Pancreas (tissue), 10 donors: ENCODE measurements at regions not wholly inside any gene's neighbourhood (a gene's known extent, or its start where the extent isn't known, plus 50 kb on each side); places are given as distances from the start of the nearest gene placed in this dataset.

ENCODE experiments used
- ATAC-seq, 4 donors: fragments of 200-7000 bp; cut with Tn5 transposase; one replicate each; pipeline versions ENCODE4 v1.8.0 to v1.9.1; 2020; ENCODE audit warnings: mild to moderate bottlenecking in 4 of 4, moderate library complexity in 4 of 4
- DNase-seq, 6 donors: peaks; one replicate each; pipeline ENCODE4 v3.0.0-alpha.2; 2020
- FAIRE-seq: peaks from 2 replicates; lab custom pipeline; 2012; peaks lifted over from hg19 to GRCh38; lab: Jason Lieb, UNC
- H3K27ac ChIP-seq, 4 donors: fragments of 200-600 bp; sonication (generic); 1 replicate in 3 of 4; 2 replicates in 1 of 4; pipeline versions ENCODE4 v1.5.0 to v1.8.0; 2020
- H3K27me3 ChIP-seq, 4 donors: fragments of 200-600 bp; one replicate each; pipeline ENCODE4 v1.8.0; 2021
- H3K36me3 ChIP-seq, 3 donors: fragments of 200-600 bp; sonication (generic) in 1 of 3; one replicate each; pipeline versions ENCODE4 v1.5.0 to v1.8.0; 2020 to 2021
- H3K4me1 ChIP-seq, 3 donors: fragments of 200-600 bp; one replicate each; pipeline ENCODE4 v1.8.0; 2021
- H3K4me3 ChIP-seq, 4 donors: fragments of 200-600 bp; sonication (generic) in 2 of 4; one replicate each; pipeline versions ENCODE4 v1.5.0 to v1.8.0; 2020 to 2021
- H3K9me3 ChIP-seq, 4 donors: fragments of 200-600 bp; one replicate each; pipeline ENCODE4 v1.8.0; 2021
- WGBS, 2 donors: extraction: QIAGEN DNeasy Blood & Tissue Kit; methylation state at CpG; one replicate each; pipeline ENCODE4 v1.1.7; 2013; 5-methylcytosine and 5-hydroxymethylcytosine counted together
- intact Hi-C, 3 donors: fragments of 100-400 bp; cut with DNase I; formaldehyde crosslinking; loops; one replicate each; pipeline versions ENCODE4 v1.11.1 to v1.14.2; 2022
- TF ChIP-seq, protein P1 (sequence below), 4 donors: fragments of 200-600 bp; sonication (generic) in 3 of 4; IDR thresholded peaks; one replicate each; pipeline versions ENCODE4 v1.5.0 to v1.8.0; 2021; ENCODE audit warnings: antibody characterized with exemption in 4 of 4
- donor health status: healthy with polysubstance abuse.
- donor health status: DM: no; HTN: no; CAD: no; lungs with moderate emphysema.
- donor health status: DM: no; HTN: no; CAD: no.
- donor health status: control.
- donor health status: control.
- donor health status: Bipolar disorder and iron deficiency.
- donor health status: DM: yes; HTN: yes; CAD: no.
- donor health status: DM: no; HTN: no; CAD: no.
- donor health status: DM: no; HTN: no; CAD: no.
- donor health status: DM: yes; HTN: yes; CAD: no.

DNA sequence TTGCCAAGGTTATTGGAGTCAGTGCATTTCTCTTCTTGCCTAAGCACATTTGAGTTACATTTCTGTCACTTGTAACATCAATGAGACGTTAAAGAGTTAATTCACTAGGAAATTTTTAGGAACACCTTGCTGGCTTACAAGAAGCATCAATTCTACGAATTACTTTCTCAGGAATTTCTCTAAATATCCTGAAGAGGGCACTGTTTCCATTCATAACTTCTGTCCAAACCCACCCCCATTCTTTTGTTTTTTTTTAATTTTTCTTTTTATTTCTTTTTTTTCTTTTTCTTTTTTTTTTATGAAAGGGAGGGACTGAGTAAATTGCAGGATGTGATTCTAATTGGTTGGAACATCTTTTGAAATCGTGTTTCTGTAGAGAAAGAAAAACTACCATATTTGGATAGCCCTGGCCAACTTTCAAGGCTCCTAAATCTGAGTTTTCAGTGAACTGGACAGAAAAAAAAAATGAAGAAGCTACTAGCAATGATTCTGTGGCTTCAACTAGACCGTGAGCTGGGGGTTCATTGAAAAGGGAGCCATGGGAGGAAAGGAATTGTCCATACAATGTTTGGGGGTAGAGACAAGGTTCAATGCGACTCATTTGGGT is 285.3 kb downstream of the DAD1 start:
- ATAC-seq (no peak), FAIRE-seq (peak; percentile 57), DNase-seq (no peak)
- Histone ChIP-seq H3K36me3 (no peaks in the 10 kb centered on the region), H3K4me3 (no peak overlapping the region), H3K4me1 (no peaks in the 10 kb centered on the region), H3K27me3 (no peaks in the 10 kb centered on the region), H3K9me3 (no peaks in the 10 kb centered on the region), H3K27ac (no peak overlapping the region)
- TF ChIP-seq, protein P1, sequence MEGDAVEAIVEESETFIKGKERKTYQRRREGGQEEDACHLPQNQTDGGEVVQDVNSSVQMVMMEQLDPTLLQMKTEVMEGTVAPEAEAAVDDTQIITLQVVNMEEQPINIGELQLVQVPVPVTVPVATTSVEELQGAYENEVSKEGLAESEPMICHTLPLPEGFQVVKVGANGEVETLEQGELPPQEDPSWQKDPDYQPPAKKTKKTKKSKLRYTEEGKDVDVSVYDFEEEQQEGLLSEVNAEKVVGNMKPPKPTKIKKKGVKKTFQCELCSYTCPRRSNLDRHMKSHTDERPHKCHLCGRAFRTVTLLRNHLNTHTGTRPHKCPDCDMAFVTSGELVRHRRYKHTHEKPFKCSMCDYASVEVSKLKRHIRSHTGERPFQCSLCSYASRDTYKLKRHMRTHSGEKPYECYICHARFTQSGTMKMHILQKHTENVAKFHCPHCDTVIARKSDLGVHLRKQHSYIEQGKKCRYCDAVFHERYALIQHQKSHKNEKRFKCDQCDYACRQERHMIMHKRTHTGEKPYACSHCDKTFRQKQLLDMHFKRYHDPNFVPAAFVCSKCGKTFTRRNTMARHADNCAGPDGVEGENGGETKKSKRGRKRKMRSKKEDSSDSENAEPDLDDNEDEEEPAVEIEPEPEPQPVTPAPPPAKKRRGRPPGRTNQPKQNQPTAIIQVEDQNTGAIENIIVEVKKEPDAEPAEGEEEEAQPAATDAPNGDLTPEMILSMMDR (IDR thresholded peaks at IDR 0.05) = peak in 2 of 4 donors; percentile 14 to 36
- intact Hi-C loops = no loop called here
- WGBS, 2 donors = 30% methylated on average over 5 of the region's 5 CpGs

DNA sequence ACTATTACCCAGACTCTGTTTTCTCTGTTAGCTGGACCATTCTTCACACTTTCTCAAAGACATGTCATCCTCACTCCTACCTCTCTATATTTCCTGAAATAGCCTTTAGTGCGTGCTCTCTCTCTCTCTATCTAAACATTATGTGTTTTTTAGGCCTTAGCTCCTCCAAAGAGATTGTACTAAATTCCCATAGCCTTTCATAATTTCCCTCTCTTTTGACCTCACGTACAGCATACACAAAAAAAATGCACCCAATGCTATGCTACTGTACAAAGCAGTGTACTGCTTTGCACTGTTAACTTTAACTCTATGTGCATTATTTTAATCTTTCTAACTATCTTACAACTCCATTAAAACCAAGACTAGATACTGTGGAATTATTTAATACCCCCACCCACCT is 288.4 kb downstream of the DAD1 start:
- TF ChIP-seq, protein P1 (IDR thresholded peaks at IDR 0.05) = no peak
- Histone ChIP-seq H3K27ac (no peak overlapping the region), H3K9me3 (no peaks in the 10 kb centered on the region), H3K4me3 (no peak overlapping the region), H3K36me3 (no peaks in the 10 kb centered on the region), H3K27me3 (no peaks in the 10 kb centered on the region), H3K4me1 (peaks cover 0 to 3% (median 0%) of the 10 kb centered on the region in 3 donors)
- intact Hi-C loops = no loop called here
- FAIRE-seq (no peak), DNase-seq (no peak), ATAC-seq (no peak)
- 64 to 83% methylated on average over 2 of the region's 2 CpGs for WGBS, 2 donors

DNA sequence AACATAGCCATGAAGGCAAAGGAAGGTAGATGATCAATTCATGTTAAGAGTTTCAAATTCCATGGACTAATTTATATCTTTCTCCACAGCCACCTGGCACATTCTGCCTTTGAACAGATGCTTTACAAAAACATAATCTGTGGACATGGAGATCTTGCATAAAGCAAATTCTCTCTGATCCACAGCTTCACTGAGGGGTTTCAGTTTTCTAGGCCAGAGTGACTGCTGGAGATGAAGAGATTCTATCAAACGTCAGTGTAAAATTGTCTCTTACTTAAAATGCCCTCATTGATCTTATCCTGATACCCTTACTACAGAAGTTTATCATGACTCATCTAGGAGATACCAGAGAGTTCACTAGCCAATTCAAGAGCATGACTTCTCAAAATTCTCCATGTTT is 291.6 kb downstream of the DAD1 start:
- no peaks in the 10 kb centered on the region for H3K9me3 ChIP-seq
- H3K4me3 ChIP-seq = no peak overlapping the region
- TF ChIP-seq, protein P1 (IDR thresholded peaks at IDR 0.05) = no peak
- FAIRE-seq = no peak
- peaks cover 0 to 3% (median 0%) of the 10 kb centered on the region in 3 donors for H3K4me1 ChIP-seq
- no peak overlapping the region for H3K27ac ChIP-seq
- ATAC-seq = no peak
- DNase-seq = no peak
- 17 to 25% methylated on average over 1 of the region's 1 CpG for WGBS, 2 donors
- intact Hi-C loops = no loop called here
- H3K36me3 ChIP-seq = no peaks in the 10 kb centered on the region
- H3K27me3 ChIP-seq = no peaks in the 10 kb centered on the region

DNA sequence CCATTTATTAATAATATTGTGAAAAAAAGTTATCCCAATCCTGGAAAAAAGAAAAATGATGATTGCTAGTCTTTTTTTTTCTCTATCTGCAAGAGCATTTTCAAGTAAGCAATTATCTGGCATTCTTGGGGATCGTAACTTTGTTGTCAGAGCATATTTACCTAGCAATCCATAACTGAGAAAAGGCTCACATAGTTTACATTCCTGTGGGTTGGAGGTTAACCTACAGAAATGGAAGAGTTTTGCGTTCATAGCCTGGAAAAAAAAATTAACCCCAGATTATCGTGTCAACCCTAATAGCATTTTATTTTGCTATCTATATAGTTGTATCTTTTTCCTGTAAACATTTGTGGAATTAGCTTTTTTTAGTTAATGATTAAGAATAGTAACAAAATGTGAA is 292.3 kb downstream of the DAD1 start:
- 4 to 6% methylated on average over 3 of the region's 3 CpGs for WGBS, 2 donors
- no peak overlapping the region for H3K4me3 ChIP-seq
- TF ChIP-seq, protein P1 (IDR thresholded peaks at IDR 0.05) = no peak
- H3K27ac ChIP-seq = no peak overlapping the region
- H3K27me3 ChIP-seq = no peaks in the 10 kb centered on the region
- H3K9me3 ChIP-seq = no peaks in the 10 kb centered on the region
- peaks cover 0 to 3% (median 0%) of the 10 kb centered on the region in 3 donors for H3K4me1 ChIP-seq
- DNase-seq (no peak), FAIRE-seq (no peak), ATAC-seq (peak in 3 of 4 donors; percentile 41 to 66 (median 54))
- intact Hi-C loops = no loop called here
- H3K36me3 ChIP-seq = no peaks in the 10 kb centered on the region

DNA sequence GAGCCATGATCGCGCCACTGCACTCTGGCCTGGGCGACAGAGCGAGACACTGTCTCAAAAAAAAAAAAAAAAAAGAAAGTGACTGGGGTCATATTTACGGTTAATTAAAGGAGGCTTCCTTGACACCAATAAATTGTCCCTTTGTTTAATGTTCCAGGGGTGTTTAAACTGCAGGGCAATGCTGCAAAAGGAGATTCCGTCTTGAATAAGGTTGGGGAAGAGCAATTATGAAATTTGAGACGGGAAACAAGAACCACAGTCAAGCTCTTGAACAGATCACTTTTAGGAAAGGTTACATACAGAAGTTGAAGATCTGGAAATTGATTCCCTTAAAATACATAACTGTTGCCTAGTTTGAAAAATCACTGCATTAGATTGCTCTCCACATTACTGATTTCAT is 292.9 kb downstream of the DAD1 start:
- intact Hi-C loops = no loop called here

More for the DNA sequence above, 292.9 kb downstream of the DAD1 start:
- 59 to 63% methylated on average over 7 of the region's 7 CpGs for WGBS, 2 donors
- TF ChIP-seq, protein P1 (IDR thresholded peaks at IDR 0.05) = no peak
- ATAC-seq (no peak), FAIRE-seq (no peak), DNase-seq (no peak)
- no peaks in the 10 kb centered on the region for H3K36me3 ChIP-seq
- H3K4me3 ChIP-seq = no peak overlapping the region
- peaks cover 0 to 3% (median 0%) of the 10 kb centered on the region in 3 donors for H3K4me1 ChIP-seq
- no peak overlapping the region for H3K27ac ChIP-seq
- H3K9me3 ChIP-seq = no peaks in the 10 kb centered on the region
- no peaks in the 10 kb centered on the region for H3K27me3 ChIP-seq
